Esophagus (tissue), 2 donors: ENCODE measurements at regions not wholly inside any gene's neighbourhood (a gene's known extent, or its start where the extent isn't known, plus 50 kb on each side); places are given as distances from the start of the nearest gene placed in this dataset.

Experiments
- H3K27ac ChIP-seq, 2 donors: one replicate each; pipeline ENCODE4 v1.5.1; 2013; ENCODE audit warnings: low read depth in 2 of 2, mild to moderate bottlenecking in 2 of 2, inconsistent platforms in 1 of 2, low read length in 1 of 2, moderate library complexity in 1 of 2
- H3K27me3 ChIP-seq, 2 donors: one replicate each; pipeline ENCODE4 v1.6.1; 2013; ENCODE audit warnings: low read length in 2 of 2, control low read depth in 1 of 2, mild to moderate bottlenecking in 1 of 2; ENCODE audit not compliant: insufficient read depth in 2 of 2, control insufficient read depth in 1 of 2
- H3K36me3 ChIP-seq, 2 donors: one replicate each; pipeline ENCODE4 v1.6.1; 2013; ENCODE audit warnings: low read length in 1 of 2; ENCODE audit not compliant: control insufficient read depth in 2 of 2, insufficient read depth in 2 of 2
- H3K4me1 ChIP-seq, 2 donors: one replicate each; pipeline ENCODE4 v1.6.1; 2013; ENCODE audit warnings: low read length in 1 of 2; ENCODE audit not compliant: control insufficient read depth in 2 of 2, insufficient read depth in 2 of 2
- H3K4me3 ChIP-seq, 2 donors: one replicate each; pipeline ENCODE4 v1.5.1; 2013; ENCODE audit warnings: low read length in 2 of 2, mild to moderate bottlenecking in 2 of 2, low read depth in 1 of 2, moderate library complexity in 1 of 2
- H3K9me3 ChIP-seq, 2 donors: one replicate each; pipeline ENCODE4 v1.6.1; 2013; ENCODE audit warnings: mild to moderate bottlenecking in 2 of 2, low read depth in 1 of 2, low read length in 1 of 2, moderate library complexity in 1 of 2; ENCODE audit not compliant: control insufficient read depth in 2 of 2, insufficient read depth in 1 of 2
- WGBS, 2 donors: extraction: QIAGEN DNeasy Blood & Tissue Kit; methylation state at CpG; one replicate each; pipeline ENCODE4 v1.1.7; 2013; 5-methylcytosine and 5-hydroxymethylcytosine counted together
- donor health status: healthy with polysubstance abuse.
- donor health status: Bipolar disorder and iron deficiency.

GRCh38 chr10:32175629-32176028 is 119.4 kb upstream of the KIF5B start:
- H3K36me3 ChIP-seq, result no peaks in the 10 kb centered on the region
- no peaks in the 10 kb centered on the region for H3K27me3 ChIP-seq
- no peak overlapping the region for H3K4me3 ChIP-seq
- 91 to 98% methylated on average over 2 of the region's 2 CpGs for WGBS, 2 donors
- H3K27ac ChIP-seq, result no peak overlapping the region
- H3K4me1 ChIP-seq, result peaks cover 0 to under 1% of the 10 kb centered on the region in 2 donors
- H3K9me3 ChIP-seq, result no peaks in the 10 kb centered on the region

GRCh38 chr10:32174349-32174893 is 118.2 kb upstream of the KIF5B start:
- 61 to 91% methylated on average over 3 of the region's 3 CpGs for WGBS, 2 donors
- Histone ChIP-seq H3K27ac (no peak overlapping the region), H3K36me3 (no peaks in the 10 kb centered on the region), H3K27me3 (no peaks in the 10 kb centered on the region), H3K9me3 (no peaks in the 10 kb centered on the region), H3K4me3 (no peak overlapping the region), H3K4me1 (peaks cover 0 to 2% of the 10 kb centered on the region in 2 donors)

DNA sequence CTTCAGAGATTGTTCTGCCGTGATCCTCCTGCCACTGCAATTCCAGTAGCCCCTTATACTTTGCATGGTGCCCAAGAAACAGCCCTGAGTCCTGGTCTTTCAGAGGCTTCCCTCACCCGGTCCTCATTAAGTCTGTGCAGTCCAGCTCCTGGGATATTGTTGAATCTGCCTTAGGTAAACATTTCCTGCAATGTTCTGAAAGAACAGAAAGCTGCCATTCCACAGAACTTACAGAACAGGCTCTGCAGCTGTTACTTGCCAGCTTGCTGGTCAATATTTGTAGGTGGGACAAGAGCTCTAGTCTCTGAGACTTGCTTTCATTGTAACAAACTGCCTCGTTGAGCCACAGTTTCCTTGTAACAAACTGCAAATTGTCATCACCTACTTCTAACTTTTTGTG is 115.0 kb upstream of the KIF5B start:
- H3K27me3 ChIP-seq, result no peaks in the 10 kb centered on the region
- H3K4me3 ChIP-seq, result no peak overlapping the region
- peaks cover 0 to 2% of the 10 kb centered on the region in 2 donors for H3K4me1 ChIP-seq
- whole genome bisulfite sequencing, 2 donors, result 39 to 49% methylated on average over 3 of the region's 3 CpGs
- peak overlapping the region; percentile 22 to 39 for H3K27ac ChIP-seq
- no peaks in the 10 kb centered on the region for H3K9me3 ChIP-seq
- H3K36me3 ChIP-seq, result no peaks in the 10 kb centered on the region

DNA sequence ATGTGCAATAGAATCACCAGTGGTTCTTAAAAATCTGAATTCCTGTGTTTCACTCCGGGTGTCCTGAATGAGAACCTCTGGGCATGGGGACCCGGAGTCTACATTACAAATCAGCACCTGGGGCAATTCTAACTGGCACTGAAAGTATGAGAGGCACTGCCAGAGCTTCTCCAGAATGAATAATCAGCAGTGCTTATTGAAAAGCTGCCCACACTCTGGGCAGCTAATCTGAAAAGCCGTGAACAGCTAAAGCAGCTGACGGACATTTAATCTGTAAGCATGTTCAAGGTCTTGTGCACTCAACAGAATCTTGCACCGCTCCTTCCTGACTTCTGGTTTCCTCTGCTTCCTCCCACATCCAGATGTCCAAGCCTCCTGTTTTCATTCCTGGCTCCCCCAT is 113.3 kb upstream of the KIF5B start:
- Histone ChIP-seq H3K9me3 (no peaks in the 10 kb centered on the region), H3K4me1 (peaks cover 0 to 2% of the 10 kb centered on the region in 2 donors), H3K4me3 (no peak overlapping the region), H3K36me3 (no peaks in the 10 kb centered on the region), H3K27me3 (no peaks in the 10 kb centered on the region), H3K27ac (no peak overlapping the region)
- 23 to 44% methylated on average over 5 of the region's 5 CpGs for WGBS, 2 donors

- Histone ChIP-seq H3K27me3 (no peaks in the 10 kb centered on the region), H3K27ac (no peak overlapping the region), H3K4me1 (peaks cover 0 to 2% of the 10 kb centered on the region in 2 donors), H3K4me3 (no peak overlapping the region), H3K9me3 (no peaks in the 10 kb centered on the region), H3K36me3 (no peaks in the 10 kb centered on the region)
- 51 to 65% methylated on average over 5 of the region's 5 CpGs for WGBS, 2 donors
Measured at GRCh38 chr10:32167450-32167849, 111.2 kb upstream of the KIF5B start.

- Histone ChIP-seq H3K27ac (no peak overlapping the region), H3K9me3 (no peaks in the 10 kb centered on the region), H3K27me3 (no peaks in the 10 kb centered on the region), H3K36me3 (no peaks in the 10 kb centered on the region), H3K4me3 (no peak overlapping the region), H3K4me1 (peaks cover 0 to 2% of the 10 kb centered on the region in 2 donors)
Measured at GRCh38 chr10:32166365-32166764, 110.1 kb upstream of the KIF5B start.

DNA sequence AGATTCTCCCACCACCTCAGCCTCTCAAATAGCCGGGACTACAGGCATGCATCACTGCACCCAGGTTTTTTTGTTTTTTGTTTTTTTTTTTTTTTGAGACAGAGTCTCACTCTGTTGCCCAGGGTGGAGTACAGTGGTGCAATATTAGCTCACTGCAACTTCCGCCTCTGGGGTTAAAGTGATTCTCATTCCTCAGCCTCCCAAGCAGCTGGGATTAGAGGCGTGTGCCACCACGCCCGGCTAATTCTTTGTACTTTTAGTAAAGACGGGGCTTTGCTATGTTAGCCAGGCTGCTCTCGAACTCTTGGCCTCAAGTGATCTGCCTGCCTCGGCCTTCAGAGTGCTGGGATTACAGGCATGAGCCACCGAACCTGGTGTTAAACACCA is 107.5 kb upstream of the KIF5B start:
- Histone ChIP-seq H3K27ac (peak overlapping the region in 1 of 2 donors; percentile 9), H3K9me3 (no peaks in the 10 kb centered on the region), H3K36me3 (no peaks in the 10 kb centered on the region), H3K27me3 (no peaks in the 10 kb centered on the region), H3K4me3 (no peak overlapping the region), H3K4me1 (no peaks in the 10 kb centered on the region)
- WGBS, 2 donors, result 59 to 63% methylated on average over 9 of the region's 9 CpGs

DNA sequence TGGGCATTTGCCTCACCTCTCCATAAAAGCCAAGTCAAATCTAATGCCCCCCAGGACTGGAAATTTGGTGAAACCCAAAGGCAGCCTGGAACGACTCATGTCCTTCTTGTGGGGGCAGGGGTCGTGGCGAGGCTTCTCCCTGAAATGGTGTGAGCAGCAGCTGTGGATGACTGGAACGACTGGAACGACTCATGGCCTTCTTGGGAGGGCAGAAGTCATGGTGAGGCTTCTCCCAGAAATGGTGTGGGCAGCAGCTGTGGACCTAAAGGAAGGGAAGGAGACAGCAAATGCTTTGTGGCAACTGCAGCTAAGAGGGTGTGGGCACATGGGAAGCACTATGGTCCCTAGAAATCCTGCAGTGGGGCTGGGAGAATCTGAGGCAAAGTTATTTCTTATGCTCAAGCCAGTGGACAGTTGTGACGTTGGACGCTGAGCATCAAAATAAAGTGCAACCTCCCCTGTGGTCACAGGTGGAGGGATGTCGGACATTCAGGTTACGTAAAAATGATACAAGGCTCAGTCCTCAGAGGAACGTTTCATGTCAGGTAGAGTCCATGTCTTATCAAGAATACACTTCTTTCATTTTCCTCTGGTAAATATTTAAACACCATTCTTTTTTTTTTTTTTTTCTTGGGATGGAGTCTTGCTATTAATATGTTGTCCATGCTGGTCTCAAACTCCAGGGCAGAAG is 107.0 kb upstream of the KIF5B start:
- Histone ChIP-seq H3K9me3 (no peaks in the 10 kb centered on the region), H3K4me3 (no peak overlapping the region), H3K27me3 (no peaks in the 10 kb centered on the region), H3K4me1 (no peaks in the 10 kb centered on the region), H3K27ac (no peak overlapping the region), H3K36me3 (no peaks in the 10 kb centered on the region)
- 64 to 81% methylated on average over 10 of the region's 10 CpGs for WGBS, 2 donors

DNA sequence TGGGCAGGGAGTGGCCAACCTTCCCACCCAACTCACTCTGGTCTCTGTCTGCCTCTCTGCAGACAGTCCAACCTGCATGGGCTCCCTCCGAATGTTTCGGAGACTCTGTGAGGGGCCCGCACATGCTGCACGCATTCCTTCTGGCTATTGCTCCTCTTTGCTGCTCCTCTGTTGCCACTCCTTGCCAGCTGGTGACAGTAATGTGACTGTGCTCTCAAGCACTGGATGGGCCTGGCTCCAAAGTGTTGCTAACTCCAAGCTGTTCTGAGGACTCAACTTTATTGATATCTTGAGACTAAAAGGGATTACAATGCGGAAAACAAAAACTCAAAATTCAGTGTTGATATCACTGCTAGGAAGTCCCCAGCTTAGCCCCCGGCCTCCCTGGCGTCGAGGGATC is 105.4 kb upstream of the KIF5B start:
- 91 to 92% methylated on average over 8 of the region's 8 CpGs for WGBS, 2 donors
- H3K27ac ChIP-seq, result no peak overlapping the region
- no peaks in the 10 kb centered on the region for H3K27me3 ChIP-seq
- H3K4me3 ChIP-seq, result no peak overlapping the region
- H3K9me3 ChIP-seq, result no peaks in the 10 kb centered on the region
- H3K36me3 ChIP-seq, result no peaks in the 10 kb centered on the region
- H3K4me1 ChIP-seq, result no peaks in the 10 kb centered on the region

DNA sequence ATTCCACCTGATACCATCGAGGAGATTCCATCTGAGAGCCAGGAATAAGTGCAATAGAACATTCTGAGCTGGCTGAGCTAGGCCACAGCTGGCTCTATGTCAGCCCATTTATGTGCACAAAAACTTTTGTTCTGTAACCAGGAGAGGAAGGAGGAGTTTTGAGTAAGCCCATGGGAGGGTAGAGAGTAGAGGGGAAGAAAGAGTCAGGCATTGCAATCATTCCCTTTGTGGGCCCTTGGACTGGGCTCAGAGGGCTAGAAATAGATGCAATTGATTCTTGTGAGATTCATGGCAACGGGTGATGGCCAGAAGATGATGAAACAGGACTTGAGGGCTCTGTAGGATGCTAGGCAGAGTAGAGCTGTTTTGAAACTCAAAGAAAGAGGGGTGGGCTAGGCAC is 104.6 kb upstream of the KIF5B start:
- Histone ChIP-seq H3K4me1 (no peaks in the 10 kb centered on the region), H3K9me3 (no peaks in the 10 kb centered on the region), H3K27ac (no peak overlapping the region), H3K4me3 (no peak overlapping the region), H3K36me3 (no peaks in the 10 kb centered on the region), H3K27me3 (no peaks in the 10 kb centered on the region)
- 62 to 71% methylated on average over 2 of the region's 2 CpGs for WGBS, 2 donors
